HuH-7 (cell line): ENCODE measurements at regions not wholly inside any gene's neighbourhood (a gene's known extent, or its start where the extent isn't known, plus 50 kb on each side); places are given as distances from the start of the nearest gene placed in this dataset.

Source experiments
- DNase-seq: peaks from one replicate; pipeline ENCODE4 v3.0.0; 2011; ENCODE audit warnings: low spot score

DNA sequence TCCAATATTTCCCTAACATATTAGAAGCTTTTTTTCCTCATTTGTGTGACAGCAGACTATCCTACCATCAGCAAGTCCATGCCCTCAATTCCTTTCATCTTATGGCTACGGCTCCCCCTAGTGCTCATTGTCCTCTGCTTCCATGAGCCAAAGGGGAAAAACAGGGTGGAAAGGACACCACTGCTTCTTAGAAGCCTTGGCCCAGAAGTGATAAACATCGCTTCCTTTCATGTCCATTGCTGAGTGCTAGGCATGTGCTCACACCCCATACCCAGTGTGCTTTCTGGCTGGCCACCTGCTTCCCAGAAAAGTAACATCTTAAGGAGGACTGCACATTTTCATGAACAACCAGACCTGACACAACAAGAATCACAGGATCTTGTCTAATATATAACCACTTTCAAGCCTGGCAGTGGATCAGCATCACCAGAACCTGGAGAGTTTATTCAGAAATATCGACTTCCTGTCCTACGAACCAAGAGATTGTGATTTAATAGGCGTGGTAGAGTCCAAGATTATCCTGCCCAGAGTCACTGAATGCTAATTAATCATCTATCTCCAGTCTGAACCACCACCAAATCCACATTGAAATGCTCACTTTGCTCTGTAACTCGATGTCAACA is 650.5 kb upstream of the SORCS1 start:
- DNase-seq = peak; percentile 7

GRCh38 chr10:107813451-107814162 is 649.1 kb upstream of the SORCS1 start:
- no peak for DNase-seq

DNA sequence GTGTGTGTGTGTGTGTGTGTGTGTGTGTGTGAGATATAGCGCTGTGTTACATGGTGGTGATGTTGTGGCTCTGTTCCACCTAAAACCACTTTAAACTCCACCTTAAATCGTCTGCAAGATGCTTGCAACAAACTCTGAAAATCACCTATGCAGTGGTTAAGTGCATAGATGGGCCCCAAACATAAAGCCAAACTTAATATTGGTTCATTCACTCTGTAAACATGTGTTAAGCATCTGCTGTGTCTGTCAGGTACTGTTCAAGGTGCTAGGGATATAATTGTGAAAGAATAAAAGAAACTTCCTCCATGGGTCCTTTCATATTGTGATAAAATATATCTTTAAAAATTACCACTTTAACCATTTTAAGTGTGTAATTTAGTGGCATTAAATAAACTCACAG is 645.4 kb upstream of the SORCS1 start:
- DNase-seq = no peak

GRCh38 chr10:107807836-107808235 is 643.3 kb upstream of the SORCS1 start:
- no peak for DNase-seq

GRCh38 chr10:107806026-107806425 is 641.5 kb upstream of the SORCS1 start:
- DNase-seq = no peak

- DNase-seq = no peak
Measured at GRCh38 chr10:107803546-107803945, 639.0 kb upstream of the SORCS1 start.

DNA sequence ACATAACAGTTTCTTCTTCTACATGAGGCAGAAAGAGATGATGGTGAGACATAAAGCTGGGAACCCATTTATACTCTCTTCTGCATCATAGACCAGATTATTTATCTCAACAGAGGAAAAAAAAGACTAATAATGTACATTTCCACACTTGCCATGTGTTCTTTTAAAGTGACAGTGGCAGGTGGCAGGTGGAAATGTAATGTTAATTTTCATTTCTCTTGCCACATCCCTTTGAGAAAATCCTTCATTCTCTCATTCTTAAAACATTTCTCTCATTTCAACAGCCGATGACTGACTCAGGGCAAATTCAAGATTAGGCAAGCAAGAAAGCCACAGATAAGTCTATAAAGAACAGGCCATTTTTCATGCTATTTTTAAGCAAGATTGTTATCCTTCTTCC is 635.6 kb upstream of the SORCS1 start:
- no peak for DNase-seq

DNA sequence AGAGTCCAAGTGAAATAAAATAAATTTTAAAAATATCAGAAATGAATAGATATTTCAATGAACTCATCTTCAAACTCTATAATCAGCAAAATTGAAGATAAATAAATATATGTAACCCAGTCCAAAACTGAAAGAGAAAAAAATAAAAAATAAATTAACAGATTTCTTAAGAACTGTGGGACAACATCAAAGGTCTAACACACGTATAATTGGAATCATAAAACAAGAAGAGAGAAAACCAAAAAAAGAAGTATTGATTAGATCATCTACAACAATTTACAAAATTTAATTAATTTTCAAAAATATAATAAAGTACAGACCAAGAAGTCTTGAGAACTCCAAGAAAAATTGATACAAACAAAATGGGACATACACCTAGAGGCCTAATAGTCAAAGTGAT is 625.8 kb upstream of the SORCS1 start:
- no peak for DNase-seq

- no peak for DNase-seq
Measured at GRCh38 chr10:107771066-107771465, 606.6 kb upstream of the SORCS1 start.

DNA sequence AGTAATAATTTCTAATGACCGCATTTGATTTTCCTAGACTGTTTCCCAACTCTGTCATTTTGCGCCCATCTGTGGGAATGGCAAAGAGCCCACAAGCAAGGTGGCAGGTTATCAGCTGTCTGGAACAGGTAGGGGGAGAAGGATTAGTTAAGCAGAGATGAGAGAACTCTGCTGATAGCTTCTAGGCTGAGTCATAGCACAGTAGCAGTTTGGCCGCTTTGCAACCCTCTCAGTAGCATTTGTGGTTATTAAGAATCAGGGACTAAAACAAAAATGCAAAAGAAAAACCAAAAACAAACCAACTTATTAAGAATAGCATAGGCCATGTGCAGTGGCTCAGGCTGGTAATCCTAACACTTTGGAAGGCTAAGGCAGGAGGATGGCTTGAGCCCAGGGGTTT is 602.7 kb upstream of the SORCS1 start:
- DNase-seq = no peak

DNA sequence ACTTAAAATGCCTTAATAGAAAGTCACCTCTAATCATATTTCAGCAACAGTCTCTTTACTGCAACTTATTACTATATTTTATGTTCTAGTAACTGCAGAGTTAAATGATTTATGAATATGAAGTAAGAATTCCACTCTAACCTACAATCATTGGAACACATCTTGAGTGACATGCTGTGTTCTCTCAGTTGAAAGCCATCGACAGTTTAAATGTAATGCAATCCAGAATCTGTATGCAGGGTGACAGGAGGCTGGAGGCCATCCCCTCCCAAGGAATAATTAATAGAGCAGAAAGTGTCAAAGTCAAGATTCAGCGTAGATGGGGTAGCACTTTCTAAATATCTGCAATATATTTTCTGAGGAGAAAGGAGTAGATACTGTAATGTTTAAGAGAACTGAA is 590.3 kb upstream of the SORCS1 start:
- DNase-seq = no peak

DNA sequence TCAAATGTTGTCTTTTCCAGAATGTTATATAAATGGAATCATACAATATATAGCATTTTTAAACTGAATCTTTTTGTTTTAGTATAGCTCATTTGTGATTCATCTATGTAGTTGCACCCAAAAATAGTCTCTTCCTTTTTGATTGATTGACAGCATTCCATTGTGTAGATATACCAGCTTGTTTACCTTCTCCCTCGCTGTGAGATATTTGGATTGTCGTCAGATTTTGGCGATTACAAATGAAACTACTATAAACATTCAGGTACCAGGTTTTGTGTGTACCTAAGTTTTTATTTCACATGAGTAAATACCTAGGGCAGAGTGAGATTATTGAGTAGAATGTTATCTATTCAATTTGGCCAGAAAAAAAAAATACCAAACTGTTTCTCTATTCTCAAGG is 584.7 kb upstream of the SORCS1 start:
- DNase-seq = no peak

DNA sequence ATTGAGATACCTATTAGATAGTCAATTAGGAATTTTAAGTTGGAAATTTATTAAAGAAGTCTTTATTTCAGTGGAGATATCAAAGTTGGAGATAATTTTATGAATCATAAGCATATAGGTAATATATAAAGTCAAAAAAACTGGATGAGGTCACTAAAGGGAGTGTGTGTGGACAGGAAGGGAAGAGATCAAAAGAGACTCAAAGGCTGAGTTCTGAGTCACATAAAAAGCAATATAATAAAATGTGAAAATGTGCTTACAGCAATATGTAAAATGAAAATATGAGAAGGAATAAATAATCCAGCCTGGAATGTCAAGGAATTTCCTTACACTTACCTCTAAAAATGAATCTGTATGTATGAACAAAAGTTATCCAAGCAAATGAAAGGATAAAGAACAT is 583.3 kb upstream of the SORCS1 start:
- DNase-seq = no peak

DNA sequence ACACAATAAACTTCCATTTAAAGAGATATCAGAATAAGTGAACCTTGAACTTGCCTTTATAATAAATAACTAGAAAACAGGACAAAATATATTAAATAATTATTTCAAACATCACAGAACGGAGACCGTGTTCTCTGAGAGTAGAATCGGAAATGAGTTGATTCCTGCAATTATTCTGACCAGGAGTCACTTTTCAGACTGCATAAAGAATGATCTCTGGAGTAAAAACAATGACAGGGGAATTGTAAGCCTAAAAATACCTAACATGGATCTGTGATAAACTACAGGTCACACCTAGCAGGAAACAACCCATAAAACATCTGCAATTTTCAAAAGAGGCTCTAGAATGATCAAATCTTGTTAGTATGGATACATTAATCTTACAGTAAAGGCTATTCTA is 577.5 kb upstream of the SORCS1 start:
- no peak for DNase-seq

GRCh38 chr10:107740962-107741690 is 576.6 kb upstream of the SORCS1 start:
- no peak for DNase-seq

DNA sequence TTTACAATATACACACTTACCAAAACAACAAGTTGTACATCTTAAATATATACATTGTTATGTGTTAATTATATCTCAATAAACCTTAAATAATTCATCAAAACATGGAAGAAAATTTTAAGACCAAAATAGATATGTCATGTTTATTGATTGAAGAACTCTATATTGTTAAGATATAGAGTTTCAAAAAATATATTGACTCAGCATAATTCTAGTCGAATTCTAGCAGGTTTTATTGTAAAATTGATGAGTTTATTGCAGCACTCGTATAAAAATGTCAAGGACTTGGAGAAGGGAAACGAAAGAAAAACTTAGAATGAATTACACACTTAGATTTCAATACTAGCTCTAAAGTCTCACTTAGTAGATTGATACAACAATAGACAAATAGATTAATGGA is 575.4 kb upstream of the SORCS1 start:
- no peak for DNase-seq

DNA sequence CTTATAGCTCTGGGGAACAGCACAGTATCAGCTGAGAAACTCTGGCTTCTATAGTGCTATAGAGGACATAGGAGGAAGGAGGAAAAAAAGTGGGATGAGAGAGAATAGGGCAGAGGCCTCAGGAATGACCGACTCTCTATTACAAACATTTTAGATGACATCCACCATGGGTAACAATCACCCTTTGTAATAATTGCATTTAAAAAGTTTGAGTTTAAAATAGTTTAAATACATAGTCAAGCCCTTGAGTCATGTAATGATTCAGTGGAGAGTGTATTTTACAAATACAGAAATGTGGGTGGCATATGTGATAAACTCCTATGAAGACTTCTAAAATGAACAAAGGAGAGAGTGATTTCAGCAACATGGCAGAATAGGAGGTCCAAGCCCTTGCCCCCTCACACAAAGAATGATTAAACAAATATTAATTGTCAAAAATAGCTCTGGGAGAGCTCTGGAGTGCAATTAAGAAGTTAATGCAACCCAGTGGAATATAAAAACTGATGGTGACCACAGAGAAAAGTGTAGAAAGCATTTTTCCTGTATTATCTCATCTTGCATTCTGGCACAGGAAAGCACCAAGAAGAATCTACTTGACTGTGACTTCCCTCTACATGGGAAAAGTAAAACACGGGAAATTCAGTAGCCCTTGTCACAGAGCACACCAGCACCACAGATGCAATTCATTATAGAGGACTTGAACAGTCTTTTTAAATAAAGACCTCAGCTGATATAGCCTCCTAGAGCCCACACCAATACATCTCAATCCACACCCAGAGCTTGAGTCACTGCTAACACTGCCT is 569.0 kb upstream of the SORCS1 start:
- DNase-seq = no peak

- DNase-seq = no peak
Measured at GRCh38 chr10:107732045-107732444, 567.5 kb upstream of the SORCS1 start.

DNA sequence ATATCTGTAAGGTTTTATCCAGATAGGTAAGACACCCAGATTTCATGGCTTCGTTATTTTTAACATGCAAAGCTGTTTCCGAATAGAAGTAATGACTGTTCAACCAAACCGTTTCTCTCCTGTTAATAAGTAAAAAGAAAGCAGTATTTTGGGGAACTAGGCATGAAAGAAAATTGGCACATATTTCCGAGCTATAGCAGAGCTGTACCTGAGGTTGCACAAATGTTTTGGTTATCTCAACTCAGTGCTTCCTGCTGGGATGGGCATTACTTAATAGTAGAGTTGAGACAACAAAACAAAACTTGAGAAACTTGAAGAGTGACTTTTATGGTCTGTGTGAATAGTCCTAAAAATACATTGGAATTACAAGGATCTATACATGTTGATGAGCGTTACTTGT is 564.3 kb upstream of the SORCS1 start:
- no peak for DNase-seq

- no peak for DNase-seq
Measured at GRCh38 chr10:107727767-107728317, 563.3 kb upstream of the SORCS1 start.

DNA sequence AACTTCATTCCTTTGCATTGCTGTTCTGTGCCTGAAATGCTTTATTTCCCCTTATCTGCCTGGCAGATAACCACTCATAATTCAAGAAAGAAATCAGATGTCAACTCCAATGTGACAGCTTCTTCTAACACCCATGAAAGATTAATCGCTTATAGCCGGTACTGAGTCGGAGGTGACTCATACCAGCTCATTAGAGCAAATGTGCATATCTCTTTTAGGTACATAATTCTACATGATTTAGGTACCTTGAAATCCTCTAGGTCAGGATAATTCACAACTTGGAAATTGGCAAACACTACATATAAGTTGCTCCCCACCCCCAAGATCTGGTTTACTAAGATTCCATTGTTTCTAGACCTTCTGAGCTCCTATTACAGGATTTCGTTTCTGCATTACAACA is 554.4 kb upstream of the SORCS1 start:
- no peak for DNase-seq

DNA sequence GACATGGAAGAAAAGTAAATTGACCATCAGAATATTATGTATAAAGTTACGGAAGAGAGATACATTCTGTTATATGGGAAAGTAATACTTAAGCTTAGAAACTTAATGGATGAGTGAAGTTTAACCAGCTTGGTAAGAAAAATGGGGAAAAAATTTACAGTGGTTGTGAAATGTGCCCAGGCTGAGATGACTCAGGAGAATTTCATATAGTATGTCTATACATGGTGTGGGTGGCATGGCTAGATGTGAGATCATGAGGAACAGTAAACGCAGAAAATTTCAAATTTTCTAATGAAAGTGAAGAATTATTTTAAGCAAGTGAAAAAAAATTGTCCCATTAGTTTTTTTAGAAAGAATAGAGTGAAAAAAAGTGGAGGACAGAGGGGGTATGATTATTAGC is 552.5 kb upstream of the SORCS1 start:
- no peak for DNase-seq
